Stomach (tissue), 8 donors: ENCODE measurements at regions not wholly inside any gene's neighbourhood (a gene's known extent, or its start where the extent isn't known, plus 50 kb on each side); places are given as distances from the start of the nearest gene placed in this dataset.

Source experiments
- DNase-seq, 2 donors: peaks; one replicate each; pipeline versions ENCODE4 v3.0.0 to v3.0.0-alpha.2; 2013 to 2019
- H3K27ac ChIP-seq, 5 donors: fragments of 200-600 bp in 4 of 5; sonication (generic) in 4 of 5; one replicate each; pipeline ENCODE4 v1.5.1; 2013 to 2019; ENCODE audit warnings: mild to moderate bottlenecking in 1 of 5, moderate library complexity in 1 of 5
- H3K27me3 ChIP-seq, 3 donors: fragments of 200-600 bp; sonication (generic); one replicate each; pipeline ENCODE4 v1.5.1; 2017 to 2019; ENCODE audit warnings: mixed run types in 1 of 3
- H3K36me3 ChIP-seq, 4 donors: fragments of 200-600 bp; sonication (generic); 1 replicate in 3 of 4; 2 replicates in 1 of 4; pipeline ENCODE4 v1.5.1; 2016 to 2019
- H3K4me1 ChIP-seq, 4 donors: fragments of 200-600 bp; sonication (generic); one replicate each; pipeline ENCODE4 v1.5.1; 2016 to 2019
- H3K4me3 ChIP-seq, 4 donors: fragments of 200-600 bp; sonication (generic) in 3 of 4; one replicate each; pipeline ENCODE4 v1.5.1; 2016 to 2019; ENCODE audit warnings: mild to moderate bottlenecking in 1 of 4
- H3K9me3 ChIP-seq, 4 donors: fragments of 200-600 bp; sonication (generic); one replicate each; pipeline ENCODE4 v1.5.1; 2016 to 2019
- EP300 ChIP-seq: sonication (generic); formaldehyde crosslinking; IDR thresholded peaks from one replicate; pipeline ENCODE4 v1.6.1; 2017; ENCODE audit warnings: antibody characterized with exemption
- POLR2A ChIP-seq, 4 donors: fragments of 450-650 bp; IDR thresholded peaks; one replicate each; pipeline ENCODE4 v1.6.1; 2016; ENCODE audit warnings: antibody characterized with exemption in 4 of 4, control low read depth in 2 of 4, mild to moderate bottlenecking in 1 of 4, moderate library complexity in 1 of 4
- POLR2AphosphoS5 ChIP-seq, 3 donors: sonication (generic); formaldehyde crosslinking; IDR thresholded peaks; one replicate each; pipeline ENCODE4 v1.6.1; 2016; ENCODE audit warnings: antibody characterized with exemption in 3 of 3
- WGBS, 5 donors: extraction: QIAGEN DNeasy Blood & Tissue Kit in 3 of 5; methylation state at CpG; one replicate each; pipeline versions ENCODE4 v1.1.5 to v1.1.7; 2013 to 2018; 5-methylcytosine and 5-hydroxymethylcytosine counted together
- intact Hi-C: fragments of 100-400 bp; cut with DNase I; formaldehyde crosslinking; loops from one replicate; pipeline ENCODE4 v1.15.1; 2023; ENCODE audit warnings: low total_unique reads
- TF ChIP-seq, protein P1 (sequence below), 7 experiments: fragments of 450-650 bp in 4 of 7; fragments of 200-600 bp in 3 of 7; sonication (generic) in 3 of 7; IDR thresholded peaks; one replicate each; pipeline ENCODE4 v1.5.1; 2016 to 2019; ENCODE audit warnings: antibody characterized with exemption in 7 of 7, control low read depth in 2 of 7, mild to moderate bottlenecking in 1 of 7
- donor health status: healthy with polysubstance abuse.
- donor health status: Bipolar disorder and iron deficiency.
- donor health status: healthy.

DNA sequence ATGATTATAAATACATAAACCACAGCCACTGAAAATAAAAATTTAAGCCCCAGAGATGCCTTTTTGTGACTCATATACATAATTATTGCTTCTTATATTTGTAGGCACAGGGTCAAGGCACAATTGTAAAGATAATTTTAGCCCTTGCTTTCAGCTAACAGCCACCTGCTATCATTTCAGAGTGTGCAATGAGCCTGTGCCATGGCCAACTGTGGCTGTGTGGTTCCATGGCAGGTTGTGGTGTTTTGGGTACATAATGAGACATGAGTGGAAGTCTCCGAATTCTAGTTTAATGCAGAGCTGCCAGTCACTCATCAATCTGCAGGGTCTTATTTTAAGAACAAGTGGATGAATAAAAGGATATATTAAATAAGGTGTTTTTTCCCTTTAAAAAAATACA lies 346.9 kb upstream of the SNX7 start:
- DNase-seq: no peak
- Histone ChIP-seq H3K9me3 (no peaks in the 10 kb centered on the region), H3K27ac (no peak overlapping the region), H3K36me3 (no peaks in the 10 kb centered on the region), H3K4me3 (no peak overlapping the region), H3K27me3 (no peaks in the 10 kb centered on the region), H3K4me1 (peaks cover 0 to 14% (median 0%) of the 10 kb centered on the region in 4 donors)
- intact Hi-C loops: no loop called here
- TF ChIP-seq, protein P1, sequence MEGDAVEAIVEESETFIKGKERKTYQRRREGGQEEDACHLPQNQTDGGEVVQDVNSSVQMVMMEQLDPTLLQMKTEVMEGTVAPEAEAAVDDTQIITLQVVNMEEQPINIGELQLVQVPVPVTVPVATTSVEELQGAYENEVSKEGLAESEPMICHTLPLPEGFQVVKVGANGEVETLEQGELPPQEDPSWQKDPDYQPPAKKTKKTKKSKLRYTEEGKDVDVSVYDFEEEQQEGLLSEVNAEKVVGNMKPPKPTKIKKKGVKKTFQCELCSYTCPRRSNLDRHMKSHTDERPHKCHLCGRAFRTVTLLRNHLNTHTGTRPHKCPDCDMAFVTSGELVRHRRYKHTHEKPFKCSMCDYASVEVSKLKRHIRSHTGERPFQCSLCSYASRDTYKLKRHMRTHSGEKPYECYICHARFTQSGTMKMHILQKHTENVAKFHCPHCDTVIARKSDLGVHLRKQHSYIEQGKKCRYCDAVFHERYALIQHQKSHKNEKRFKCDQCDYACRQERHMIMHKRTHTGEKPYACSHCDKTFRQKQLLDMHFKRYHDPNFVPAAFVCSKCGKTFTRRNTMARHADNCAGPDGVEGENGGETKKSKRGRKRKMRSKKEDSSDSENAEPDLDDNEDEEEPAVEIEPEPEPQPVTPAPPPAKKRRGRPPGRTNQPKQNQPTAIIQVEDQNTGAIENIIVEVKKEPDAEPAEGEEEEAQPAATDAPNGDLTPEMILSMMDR (IDR thresholded peaks at IDR 0.05): no peak
- TF ChIP-seq POLR2AphosphoS5 (IDR thresholded peaks at IDR 0.05) (no peak), POLR2A (IDR thresholded peaks at IDR 0.05) (no peak), EP300 (no peak)
- WGBS, 5 donors: 94 to 100% (median 95%) methylated on average over 1 of the region's 1 CpG

DNA sequence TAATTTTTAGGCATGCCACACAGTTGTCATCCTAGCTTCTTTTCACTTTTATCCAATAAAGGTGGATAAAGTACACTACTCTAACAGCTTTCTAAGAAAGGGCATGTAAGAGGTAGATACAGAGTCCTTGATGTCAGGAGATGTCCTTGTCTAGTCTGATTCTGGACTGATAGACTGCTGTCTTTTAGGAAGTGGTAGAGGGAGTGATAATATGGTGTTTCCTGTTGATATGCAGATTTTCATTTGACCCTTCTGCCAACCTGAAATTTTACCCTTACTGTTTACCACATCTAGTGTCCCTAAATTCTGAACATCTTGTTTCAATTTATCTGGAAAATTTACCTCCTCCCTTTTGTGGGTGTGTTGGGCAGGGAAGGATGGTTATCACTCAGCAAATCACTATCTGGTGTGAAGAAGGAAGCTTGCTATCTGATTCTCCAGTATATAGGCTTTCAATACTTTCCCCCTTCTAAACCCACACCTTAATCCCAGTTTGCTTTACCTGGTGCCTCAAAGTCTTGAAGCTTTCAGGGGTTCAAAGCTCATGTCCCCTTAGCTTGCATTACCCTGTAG lies 354.9 kb upstream of the SNX7 start:
- TF ChIP-seq, protein P1 (IDR thresholded peaks at IDR 0.05): no peak
- no peak for TF ChIP-seq EP300
- no peak for TF ChIP-seq POLR2AphosphoS5 (IDR thresholded peaks at IDR 0.05)
- TF ChIP-seq POLR2A (IDR thresholded peaks at IDR 0.05): no peak
- H3K4me3 ChIP-seq: no peak overlapping the region
- no peaks in the 10 kb centered on the region for H3K27me3 ChIP-seq
- H3K27ac ChIP-seq: no peak overlapping the region
- H3K36me3 ChIP-seq: no peaks in the 10 kb centered on the region
- intact Hi-C loops: no loop called here
- no peaks in the 10 kb centered on the region for H3K9me3 ChIP-seq
- DNase-seq: no peak
- no peaks in the 10 kb centered on the region for H3K4me1 ChIP-seq

DNA sequence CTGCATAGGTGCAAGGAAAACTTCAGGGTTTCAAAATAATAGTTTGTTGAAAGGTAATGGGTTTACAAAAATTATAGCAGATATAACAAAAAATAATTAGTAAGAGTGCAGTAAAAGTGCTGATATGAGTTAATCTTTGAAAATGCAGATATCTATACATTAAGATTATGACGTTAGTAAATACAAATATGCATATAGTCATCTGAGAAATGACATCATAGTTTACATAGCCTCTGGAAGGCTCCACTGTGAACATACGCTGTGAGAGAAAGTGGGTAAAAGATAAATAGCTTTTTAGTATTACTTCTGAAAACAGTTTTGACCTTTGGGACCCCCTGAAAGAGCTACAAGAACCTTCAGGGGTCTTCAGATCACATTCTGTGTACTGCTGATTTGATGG lies 356.2 kb upstream of the SNX7 start:
- intact Hi-C loops: no loop called here
- Histone ChIP-seq H3K36me3 (no peaks in the 10 kb centered on the region), H3K4me3 (no peak overlapping the region), H3K9me3 (no peaks in the 10 kb centered on the region), H3K27me3 (no peaks in the 10 kb centered on the region), H3K27ac (no peak overlapping the region), H3K4me1 (no peaks in the 10 kb centered on the region)
- TF ChIP-seq, protein P1 (IDR thresholded peaks at IDR 0.05): no peak
- TF ChIP-seq EP300 (no peak), POLR2AphosphoS5 (IDR thresholded peaks at IDR 0.05) (no peak), POLR2A (IDR thresholded peaks at IDR 0.05) (no peak)
- DNase-seq: no peak
- 12 to 29% (median 18%) methylated on average over 2 of the region's 2 CpGs for WGBS, 5 donors

DNA sequence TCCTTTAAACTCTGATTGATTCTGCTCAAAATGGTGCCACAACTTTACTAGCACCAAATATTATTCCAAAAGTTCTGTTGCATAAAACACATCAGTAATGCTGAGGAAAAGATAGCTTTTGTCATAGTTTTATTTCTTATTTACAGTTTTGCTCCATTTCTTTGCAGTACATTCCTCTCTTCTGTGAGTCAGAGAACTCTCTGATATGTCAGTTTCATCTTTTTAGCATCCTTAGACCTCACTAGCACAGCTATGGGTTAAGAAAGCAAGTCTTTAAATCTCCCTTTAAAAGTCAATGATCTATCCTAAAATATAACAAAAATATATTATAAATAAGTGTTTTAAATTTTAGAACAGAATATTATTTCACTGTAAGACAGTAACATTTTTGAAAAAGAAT lies 356.6 kb upstream of the SNX7 start:
- H3K27me3 ChIP-seq: no peaks in the 10 kb centered on the region
- no peak overlapping the region for H3K4me3 ChIP-seq
- H3K36me3 ChIP-seq: no peaks in the 10 kb centered on the region
- no peak for DNase-seq
- no peak overlapping the region for H3K27ac ChIP-seq
- intact Hi-C loops: no loop called here
- H3K4me1 ChIP-seq: no peaks in the 10 kb centered on the region
- TF ChIP-seq, protein P1 (IDR thresholded peaks at IDR 0.05): no peak
- no peak for TF ChIP-seq EP300
- no peak for TF ChIP-seq POLR2A (IDR thresholded peaks at IDR 0.05)
- no peak for TF ChIP-seq POLR2AphosphoS5 (IDR thresholded peaks at IDR 0.05)
- H3K9me3 ChIP-seq: no peaks in the 10 kb centered on the region
